Medulla oblongata (tissue), 1 donor: ENCODE measurements at regions not wholly inside any gene's neighbourhood (a gene's known extent, or its start where the extent isn't known, plus 50 kb on each side); places are given as distances from the start of the nearest gene placed in this dataset.
"Not testable (repeated sequence)": the region's sequence is repeated elsewhere in the genome, so short reads cannot be mapped to it uniquely, and the experiment has no call there.

Source experiments
- DNase-seq: peaks from one replicate; pipeline ENCODE4 v3.0.0-alpha.2; 2015; ENCODE audit errors: extremely low spot score

DNA sequence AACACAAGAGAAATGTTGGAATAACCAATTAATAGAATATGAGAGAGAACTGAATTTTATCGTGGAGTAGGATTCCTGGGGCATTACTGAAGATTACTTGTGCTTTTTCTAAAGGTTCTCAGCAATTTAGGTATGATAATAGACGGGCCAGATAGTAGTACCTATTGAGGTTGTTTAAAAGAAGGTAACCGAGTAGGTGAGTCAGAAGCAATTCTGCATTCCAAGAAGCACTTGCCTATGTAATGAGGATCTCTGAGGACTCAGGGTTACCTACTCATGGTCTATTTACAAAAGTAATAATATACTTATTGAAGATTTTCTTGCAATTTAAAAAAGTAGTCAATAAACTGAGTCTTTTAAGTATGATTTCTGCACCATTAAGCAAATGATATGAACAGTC is 1469.8 kb downstream of the BRINP3 start:
- DNase-seq: no peak

DNA sequence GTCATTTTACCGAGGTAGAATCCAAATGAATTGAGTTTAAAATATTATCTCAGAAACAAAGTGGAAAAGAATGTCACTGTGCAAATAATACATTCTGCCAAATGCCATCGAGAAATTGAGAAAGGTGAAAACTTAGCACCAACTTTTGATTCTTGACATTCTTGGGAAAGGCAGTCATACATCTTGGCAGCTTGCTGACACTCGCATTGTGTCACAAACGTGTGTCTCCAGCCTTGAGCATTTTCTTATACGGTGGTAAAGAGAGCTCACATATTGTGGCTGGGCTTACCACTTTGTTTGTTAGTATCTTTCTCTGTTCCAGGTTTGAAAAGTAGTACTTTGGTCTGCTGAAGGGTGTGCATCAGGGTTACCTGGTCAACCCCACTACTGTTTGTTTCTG is 1456.1 kb downstream of the BRINP3 start:
- no peak for DNase-seq

DNA sequence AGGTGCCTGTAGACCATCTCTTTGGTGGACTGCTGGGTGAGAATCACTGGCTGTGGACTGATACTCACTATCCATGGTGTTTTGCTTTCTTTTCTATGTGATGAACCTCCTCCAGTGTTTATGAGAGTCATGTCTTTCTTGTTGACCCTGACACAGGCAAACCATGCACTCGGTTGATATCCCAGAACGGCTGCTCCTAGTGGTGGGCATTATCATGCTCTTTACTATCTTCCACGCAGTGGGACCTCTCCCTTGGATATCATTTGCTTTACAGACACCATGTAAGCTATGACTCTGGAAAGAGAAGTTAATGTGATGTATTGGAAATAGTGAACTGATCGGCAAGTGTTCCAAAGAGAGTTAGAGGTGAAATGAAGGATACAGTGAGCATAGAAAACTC is 1455.6 kb downstream of the BRINP3 start:
- DNase-seq: no peak

DNA sequence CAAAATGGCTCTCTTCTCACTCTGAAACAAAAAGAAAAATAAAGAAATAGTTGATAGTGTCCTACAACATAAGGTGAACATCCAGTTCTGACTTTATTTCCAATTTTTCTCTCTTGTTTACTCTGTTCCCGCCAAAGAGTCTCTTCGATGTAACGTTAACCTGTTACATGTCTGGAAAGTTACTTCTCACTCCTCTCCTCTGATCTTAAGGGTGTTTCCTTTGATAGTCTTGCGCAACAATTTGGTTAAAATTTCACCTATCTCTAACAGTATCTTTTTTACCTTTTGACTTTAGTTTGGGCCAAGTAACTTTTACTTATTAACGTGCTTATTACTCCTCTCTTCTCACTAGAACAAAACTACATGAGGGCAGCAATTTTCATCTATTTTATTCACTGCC is 1450.2 kb downstream of the BRINP3 start:
- DNase-seq: no peak

DNA sequence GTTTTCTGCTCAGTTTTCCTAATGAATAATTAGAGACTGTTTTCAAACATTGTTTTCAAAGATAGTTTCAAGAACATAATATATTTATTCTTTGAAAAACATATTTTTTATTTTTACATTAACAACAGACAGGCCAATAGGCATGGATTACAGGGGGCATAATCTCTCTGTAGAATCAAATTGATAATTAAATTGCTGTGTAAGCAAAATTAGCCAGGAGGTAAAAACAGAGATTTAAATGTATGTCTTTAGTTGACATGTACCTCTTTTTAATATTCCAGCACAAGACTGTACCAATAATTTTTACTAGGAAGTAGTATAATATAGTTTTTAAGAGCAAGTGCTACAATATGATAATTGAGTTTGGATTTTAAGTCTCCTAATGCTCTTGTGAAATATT is 1444.5 kb downstream of the BRINP3 start:
- DNase-seq: no peak

DNA sequence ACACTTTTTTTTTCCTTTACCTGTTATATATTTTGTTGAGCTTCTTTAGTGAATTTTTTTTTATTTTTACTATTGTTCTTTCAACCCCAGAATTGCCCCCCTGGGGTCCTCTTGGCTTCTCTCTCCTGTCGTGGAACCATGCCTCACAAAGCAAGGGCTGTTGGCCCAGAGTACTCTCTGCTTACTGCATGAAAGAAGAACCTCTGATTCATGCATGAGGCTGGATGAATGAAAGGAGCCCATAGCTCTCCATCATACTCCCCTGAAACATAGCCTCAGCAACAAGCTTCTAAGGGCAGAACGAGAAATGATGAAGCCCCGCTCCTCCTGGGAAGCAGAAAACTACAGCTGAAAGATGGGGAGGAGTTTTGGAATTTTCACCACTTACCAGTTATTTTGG is 1441.0 kb downstream of the BRINP3 start:
- DNase-seq: no peak

DNA sequence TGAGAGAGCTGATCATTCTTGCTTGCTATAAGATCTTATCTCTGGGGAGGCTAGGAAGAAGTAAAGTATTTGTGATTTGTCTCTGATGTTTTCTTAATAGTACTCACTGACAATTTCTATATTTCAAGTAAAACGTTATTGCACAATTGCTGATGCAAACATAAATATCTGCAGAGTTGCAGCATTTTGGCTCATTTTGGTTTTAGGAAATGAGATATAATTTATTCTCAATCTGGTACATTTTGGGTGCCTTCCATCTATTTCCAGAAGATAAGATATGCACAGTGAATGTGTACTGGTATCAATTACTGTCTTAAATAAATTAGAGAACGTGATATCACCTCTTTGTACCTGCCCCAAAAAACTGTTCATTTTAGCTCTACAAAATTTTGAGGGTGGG is 1431.5 kb downstream of the BRINP3 start:
- DNase-seq: no peak

DNA sequence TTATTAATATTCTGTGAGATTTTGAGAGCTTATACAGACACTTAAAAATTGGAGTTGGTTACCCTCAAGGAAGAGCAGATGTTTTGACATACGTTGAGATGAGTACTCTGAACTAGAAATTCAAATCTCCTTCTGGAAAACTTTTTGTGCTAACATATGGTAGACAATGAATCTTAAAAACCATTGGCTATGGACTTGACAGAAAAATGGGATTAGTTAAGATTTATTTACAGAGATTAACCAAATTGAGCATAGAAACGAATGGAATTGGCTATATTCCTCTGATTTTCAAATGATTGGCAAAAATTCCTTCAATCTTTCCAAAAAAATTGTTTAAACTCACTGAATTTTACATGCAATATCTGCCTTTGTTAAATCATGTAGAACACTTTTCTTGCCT is 1392.9 kb downstream of the BRINP3 start:
- no peak for DNase-seq

DNA sequence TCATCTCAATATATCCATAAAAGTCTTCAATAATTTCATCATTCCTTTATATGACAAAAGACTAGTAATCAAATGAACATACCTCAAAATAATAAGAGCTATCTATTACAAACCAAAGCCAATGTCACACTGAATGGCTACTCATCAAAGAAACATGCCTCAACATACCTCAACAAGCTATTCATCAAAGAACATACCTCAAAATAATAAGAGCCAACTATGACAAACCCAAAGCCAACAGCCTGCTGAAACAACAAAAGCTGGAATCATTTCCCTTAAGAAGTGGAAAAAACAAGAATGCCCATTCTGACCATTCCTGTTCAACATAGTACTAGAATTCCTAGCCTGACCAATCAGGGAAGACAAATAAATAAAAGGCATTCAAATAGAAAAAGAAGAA is 1373.7 kb downstream of the BRINP3 start:
- DNase-seq: no peak

DNA sequence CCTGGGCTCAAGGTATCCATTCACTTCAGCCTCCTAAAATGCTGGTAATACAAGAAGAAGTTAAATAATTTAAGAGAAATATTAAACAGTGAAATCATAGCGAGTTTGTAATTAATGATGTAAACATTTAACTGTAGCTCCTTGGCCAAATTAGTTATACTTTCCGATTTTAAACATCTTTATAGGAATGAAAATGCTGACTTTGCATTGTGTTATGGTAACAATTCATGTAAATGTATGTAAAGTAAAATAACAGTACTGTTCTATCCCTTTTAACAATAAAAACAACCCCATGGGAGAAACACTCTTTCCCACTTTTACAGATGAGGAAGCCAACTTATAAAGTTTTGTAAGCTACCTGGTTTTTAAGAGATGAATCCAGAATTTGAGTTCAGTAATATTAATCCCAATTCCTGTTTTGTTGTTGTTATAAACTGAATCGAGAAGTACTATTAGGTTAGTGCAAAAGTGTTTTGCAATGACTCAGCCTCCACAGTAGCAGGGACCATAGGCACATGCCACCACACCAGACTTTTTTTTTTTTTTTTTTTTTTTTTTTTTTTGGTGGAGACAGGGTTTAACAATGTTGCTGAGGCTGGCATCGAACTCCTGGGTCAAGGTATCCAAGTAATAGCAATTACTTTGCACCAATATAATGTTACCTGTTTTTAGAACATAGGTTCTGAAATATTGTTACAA is 1360.4 kb downstream of the BRINP3 start:
- no peak for DNase-seq

DNA sequence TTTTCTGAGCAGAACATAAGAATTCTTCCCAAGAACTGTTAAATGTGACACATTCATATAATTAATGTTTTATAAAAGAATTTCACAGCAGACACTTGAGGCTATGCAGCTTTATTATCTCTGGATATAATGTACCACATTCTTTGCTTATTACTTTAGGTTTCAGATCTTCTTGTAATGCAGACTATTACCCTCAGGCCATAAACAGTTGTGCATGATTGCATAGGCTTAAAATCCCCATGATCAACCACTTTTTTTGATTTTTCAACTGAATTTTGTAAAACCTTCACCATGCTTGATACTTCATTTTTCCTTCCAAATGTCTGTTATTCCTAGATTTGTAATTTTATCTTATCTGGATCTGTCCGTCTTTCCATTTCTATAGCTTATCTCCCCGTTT is 1355.7 kb downstream of the BRINP3 start:
- no peak for DNase-seq

DNA sequence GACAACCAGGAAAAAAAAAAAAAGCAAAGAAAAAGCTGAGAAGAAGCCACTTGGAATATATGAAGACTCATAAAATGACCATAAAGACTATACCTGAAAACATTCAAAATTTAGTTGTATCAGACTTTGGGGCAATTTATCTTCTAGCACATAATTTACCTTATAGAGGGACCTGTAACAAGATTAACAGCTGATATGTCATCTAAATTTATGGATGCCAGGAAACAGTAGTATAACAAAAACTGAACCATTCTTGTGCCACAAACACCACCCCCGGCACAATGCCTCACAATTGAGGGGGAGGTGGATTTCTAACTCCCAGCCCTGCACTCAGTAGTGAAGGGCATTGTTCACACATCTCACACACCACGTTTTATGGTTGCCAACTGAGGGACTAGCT is 1352.0 kb downstream of the BRINP3 start:
- DNase-seq: no peak

DNA sequence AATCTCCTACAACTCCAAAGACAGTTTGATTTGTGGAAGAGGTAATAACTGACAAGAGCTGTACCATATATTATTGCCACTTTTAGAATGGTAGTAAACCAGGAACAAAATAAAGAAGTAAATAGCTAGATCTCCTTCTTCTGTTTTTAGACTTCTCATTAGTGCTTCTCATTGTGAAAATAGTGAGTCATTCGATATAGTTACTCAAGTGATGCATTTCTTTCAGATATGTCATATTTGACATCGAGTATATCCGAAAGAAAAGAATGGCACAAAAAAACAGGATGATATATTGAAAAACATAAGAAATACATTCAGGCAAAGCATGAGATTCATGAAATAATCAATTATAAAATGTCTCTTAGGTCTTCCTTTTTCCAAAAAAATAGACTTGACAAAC is 1346.1 kb downstream of the BRINP3 start:
- DNase-seq: no peak

DNA sequence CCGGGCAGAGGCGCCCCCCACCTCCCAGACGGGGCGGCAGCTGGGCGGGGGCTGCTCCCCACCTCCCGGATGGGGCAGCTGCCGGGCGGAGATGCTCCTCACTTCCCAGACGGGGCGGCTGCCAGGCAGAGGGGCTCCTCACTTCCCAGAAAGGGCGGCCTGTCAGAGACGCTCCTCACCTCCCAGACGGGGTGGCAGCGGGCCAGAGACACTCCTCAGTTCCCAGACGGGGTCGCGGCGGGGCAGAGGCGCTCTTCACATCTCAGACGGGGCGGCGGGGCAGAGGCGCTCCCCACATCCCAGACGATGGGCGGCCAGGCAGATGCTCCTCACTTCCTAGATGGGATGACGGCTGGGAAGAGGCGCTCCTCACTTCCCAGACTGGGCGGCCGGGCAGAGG is 1337.9 kb downstream of the BRINP3 start:
- DNase-seq: not testable (repeated sequence)

DNA sequence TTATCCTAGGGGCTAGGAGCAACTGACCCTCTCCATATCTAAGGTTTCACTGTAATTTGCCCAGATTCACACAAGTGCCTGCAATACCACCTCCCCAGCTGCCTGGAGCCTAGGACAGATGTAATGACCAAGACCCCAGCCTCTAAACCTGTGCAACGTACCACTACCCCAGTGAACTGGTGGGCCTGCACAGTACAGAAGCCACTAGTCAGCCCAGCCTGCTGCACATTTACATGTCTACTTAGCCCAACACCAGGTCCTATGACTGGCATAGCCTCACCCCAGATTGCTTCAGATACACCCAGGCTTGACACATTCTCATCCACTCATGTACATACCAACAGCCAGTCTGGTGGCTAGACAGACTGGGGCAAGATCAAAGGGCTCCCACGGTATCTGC is 1336.6 kb downstream of the BRINP3 start:
- DNase-seq: no peak

DNA sequence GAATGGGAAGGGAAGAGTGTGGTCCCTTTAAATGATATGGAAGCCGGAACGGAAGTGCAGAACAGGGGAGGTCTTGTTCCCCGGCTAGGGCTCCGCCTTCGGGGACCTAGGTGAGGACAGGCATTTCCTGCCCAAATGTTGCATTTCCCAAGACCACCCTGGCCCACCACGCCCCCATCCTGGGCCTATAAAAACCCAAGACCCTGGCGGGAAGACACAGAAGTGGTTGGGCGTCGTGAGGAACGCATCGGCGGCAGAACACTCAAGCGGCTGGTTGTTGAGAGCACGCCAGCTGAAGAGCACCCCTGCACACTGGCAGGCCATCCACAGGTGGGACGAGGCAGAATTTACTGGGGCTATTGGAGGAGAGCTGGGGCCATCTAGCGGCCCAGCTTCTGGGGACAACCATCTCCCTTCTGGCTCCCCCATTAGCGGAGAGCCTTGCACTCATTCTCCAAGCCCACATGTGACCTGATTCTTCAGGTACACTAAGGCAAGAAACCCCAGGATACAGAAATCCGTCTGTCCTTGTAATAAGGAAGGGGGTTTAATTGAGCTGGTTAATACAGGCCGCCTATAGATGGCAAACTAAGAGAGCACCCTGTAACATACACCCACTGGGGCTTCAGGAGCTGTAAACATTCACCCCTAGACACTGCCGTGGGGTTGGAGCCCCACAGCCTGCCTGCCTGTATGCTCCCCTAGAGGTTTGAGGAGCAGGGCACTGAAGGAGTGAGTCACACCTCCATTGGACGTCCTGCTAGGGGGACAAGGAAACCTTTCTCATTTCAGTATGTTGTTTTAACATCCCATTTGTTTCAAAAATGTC is 1327.9 kb downstream of the BRINP3 start:
- no peak for DNase-seq

DNA sequence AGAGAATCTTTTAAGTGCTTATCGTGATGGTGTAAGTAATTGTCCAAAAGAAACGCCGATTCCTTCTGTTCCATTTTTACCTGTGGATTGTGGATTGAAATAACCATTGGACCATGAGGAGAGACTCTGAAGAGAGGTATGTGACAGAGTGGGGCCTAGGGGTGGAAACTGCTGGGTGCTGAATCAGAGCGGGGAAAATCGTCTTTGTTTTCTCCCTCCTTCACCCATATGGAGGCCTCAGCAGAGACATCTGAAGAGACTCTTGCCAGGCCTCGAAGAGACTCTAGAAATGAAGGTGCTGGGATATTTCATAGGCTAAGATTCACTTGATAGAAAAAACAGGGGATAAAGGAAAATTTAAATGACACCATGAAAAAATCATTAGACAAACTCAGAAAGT is 1327.0 kb downstream of the BRINP3 start:
- no peak for DNase-seq

DNA sequence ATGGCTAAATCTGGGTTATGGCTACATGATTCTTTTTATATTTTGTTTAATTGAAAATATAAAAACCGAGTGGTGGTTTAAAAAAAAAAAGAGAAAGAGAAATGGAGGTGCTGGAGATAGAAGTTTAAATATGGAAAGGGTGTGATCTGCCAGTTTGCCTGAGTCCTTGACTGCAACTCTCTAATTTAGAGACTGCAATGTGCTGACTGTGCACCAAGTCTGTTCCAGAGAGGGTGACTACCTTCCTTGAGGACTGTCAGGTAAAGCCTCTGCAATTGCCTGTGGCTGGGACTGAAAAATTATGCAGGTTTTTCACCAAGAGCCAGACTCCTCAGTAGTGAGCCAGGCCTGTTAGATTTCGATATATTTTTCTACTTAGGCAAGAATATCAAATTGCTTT is 1326.3 kb downstream of the BRINP3 start:
- no peak for DNase-seq

DNA sequence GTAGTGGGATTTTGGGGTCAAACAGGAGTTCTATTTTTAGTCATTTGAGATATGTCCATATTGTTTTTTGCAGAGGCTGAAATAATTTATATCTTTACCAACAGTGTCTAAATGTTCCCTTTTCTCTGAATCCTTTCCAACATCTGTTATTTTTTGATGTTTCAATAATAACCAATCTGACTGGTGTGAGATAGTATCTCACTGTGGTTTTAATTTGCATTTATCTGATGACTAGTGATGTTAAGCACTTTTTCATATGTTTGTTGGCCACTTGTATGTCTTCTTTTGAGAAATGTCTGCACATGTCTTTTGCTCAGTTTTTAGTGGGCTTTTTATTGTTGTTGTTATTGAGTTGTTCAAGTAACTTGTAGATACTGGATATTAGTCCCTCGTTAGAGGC is 1325.0 kb downstream of the BRINP3 start:
- no peak for DNase-seq

DNA sequence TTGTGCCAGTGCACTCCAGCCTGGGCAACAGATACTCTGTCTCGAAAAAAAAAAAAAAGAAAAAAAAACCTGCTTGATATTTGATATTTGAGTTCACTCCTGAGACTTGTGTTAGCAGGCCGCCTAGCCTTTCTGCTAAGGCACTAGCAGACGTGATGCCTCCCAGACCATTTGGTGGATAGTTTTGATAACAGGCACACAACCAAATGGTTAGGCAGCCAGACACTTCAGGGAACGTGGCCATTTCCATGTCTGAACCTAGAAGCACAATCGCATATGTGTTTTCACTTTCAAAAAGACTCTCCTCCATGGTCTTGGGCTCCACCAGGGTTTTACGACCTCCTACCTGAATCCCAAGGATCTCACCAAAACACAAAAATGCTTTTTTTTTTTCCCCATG is 1319.5 kb downstream of the BRINP3 start:
- no peak for DNase-seq

DNA sequence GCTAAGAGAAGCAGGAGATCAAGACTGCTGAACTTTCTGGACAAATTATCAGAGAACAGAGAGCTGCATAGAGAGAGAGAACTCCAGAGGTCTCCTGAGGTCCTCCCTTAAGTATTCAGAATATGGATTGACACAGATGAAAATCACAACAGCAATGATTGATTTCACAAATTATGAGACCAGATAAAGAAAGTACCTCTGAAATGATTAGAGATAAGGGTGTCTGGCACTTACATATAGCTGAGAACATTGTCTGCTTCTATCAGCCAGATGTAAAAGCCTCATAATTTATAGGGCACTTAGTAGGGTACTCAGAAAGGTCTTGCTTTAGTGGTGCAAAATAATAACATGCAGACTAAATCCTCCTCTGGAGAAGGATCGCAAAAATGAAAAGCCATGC is 1301.8 kb downstream of the BRINP3 start:
- no peak for DNase-seq

DNA sequence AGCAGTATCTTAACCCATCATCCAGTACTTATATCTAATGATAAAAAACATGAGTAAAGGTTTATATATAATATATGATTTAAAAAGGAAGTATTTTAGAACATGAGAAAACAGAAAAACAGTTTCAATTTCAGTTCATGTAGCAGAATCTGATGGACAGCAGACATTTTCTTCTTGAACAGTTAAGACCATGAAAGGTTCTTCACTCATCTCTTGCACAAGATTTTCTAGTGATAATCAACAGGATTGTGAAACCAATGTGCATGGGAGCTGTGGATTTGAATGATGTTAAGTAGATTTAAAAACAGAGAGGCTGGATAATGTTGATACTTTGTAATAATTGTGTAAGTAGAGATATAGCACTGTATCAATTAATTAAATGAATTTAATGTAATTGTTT is 1297.6 kb downstream of the BRINP3 start:
- DNase-seq: no peak

DNA sequence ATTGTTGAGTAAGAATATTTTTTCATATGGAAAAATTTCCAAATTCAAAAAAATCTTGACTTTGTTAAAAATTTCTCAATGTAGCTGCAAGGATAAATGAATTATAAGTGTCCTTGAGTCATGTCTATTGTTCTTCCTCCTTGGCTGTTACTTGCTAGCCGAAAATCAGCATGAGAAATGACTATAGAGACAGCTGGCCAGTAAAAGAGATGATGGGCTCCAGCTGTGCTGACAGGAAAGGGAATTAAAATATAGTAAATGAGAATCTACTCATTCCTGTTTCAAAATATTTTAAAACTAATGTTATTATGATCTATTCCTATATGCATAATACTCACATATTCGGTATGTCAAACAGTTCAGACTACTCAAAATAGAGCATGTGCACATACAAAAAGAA is 1292.6 kb downstream of the BRINP3 start:
- no peak for DNase-seq
